Activated B cell treated with CpG ODN at 0.5 μM for 24 hours (primary cell): ENCODE measurements at regions not wholly inside any gene's neighbourhood (a gene's known extent, or its start where the extent isn't known, plus 50 kb on each side); places are given as distances from the start of the nearest gene placed in this dataset.
"Not testable (repeated sequence)": the region's sequence is repeated elsewhere in the genome, so short reads cannot be mapped to it uniquely, and the experiment has no call there.

Experiments used
- ATAC-seq: fragments of 200-7000 bp; cut with Tn5 transposase; one replicate; pipeline ENCODE4 v1.10.0; 2021; ENCODE audit warnings: low read depth, mild to moderate bottlenecking, moderate library complexity
- CTCF ChIA-PET: fragments of 350-600 bp; sonication (Branson Sonifier 250); formaldehyde crosslinking; loops from one replicate; lab custom pipeline; 2021; ENCODE audit warnings: antibody characterized with exemption; lab: Charles Lee
- POLR2A ChIA-PET: fragments of 350-600 bp; sonication (Branson Sonifier 250); formaldehyde crosslinking; loops from one replicate; lab custom pipeline; 2021; ENCODE audit warnings: antibody characterized with exemption; lab: Charles Lee
- DNase-seq: peaks from one replicate; pipeline ENCODE4 v3.0.0; 2022
- H3K27ac Mint-ChIP-seq: one replicate; pipeline ENCODE4 v1.8.0; 2020; ENCODE audit warnings: mixed read lengths
- H3K27me3 Mint-ChIP-seq: one replicate; pipeline ENCODE4 v1.8.0; 2021; ENCODE audit warnings: mixed read lengths
- H3K36me3 Mint-ChIP-seq: one replicate; pipeline ENCODE4 v1.8.0; 2021; ENCODE audit warnings: low read depth, mixed read lengths
- H3K4me1 Mint-ChIP-seq: one replicate; pipeline ENCODE4 v1.8.0; 2021; ENCODE audit warnings: mixed read lengths
- H3K4me3 Mint-ChIP-seq: one replicate; pipeline ENCODE4 v1.8.0; 2020; ENCODE audit warnings: mild to moderate bottlenecking, mixed read lengths
- H3K9me3 Mint-ChIP-seq: one replicate; pipeline ENCODE4 v1.8.0; 2020; ENCODE audit warnings: mixed read lengths
- CTCF ChIP-seq: fragments of 200-600 bp; IDR thresholded peaks from one replicate; pipeline ENCODE4 v1.8.0; 2022; ENCODE audit warnings: antibody characterized with exemption, mild to moderate bottlenecking
- intact Hi-C: fragments of 100-400 bp; cut with micrococcal nuclease; formaldehyde crosslinking; loops from one replicate; pipeline ENCODE4 v1.15.1; 2024

GRCh38 chr7:27000496-27000895 is 95.3 kb downstream of the HOXA1 start:
- no peaks in the 10 kb centered on the region for H3K36me3 Mint-ChIP-seq
- peaks cover 2% of the 10 kb centered on the region for H3K9me3 Mint-ChIP-seq
- no peaks in the 10 kb centered on the region for H3K4me1 Mint-ChIP-seq
- H3K27me3 Mint-ChIP-seq, result peaks cover 4% of the 10 kb centered on the region
- TF ChIP-seq CTCF, result no peak
- H3K27ac Mint-ChIP-seq, result no peak overlapping the region
- CTCF ChIA-PET, result no interaction called here
- intact Hi-C loops, result no loop called here
- no peak for ATAC-seq
- DNase-seq, result no peak
- POLR2A ChIA-PET, result no interaction called here
- H3K4me3 Mint-ChIP-seq, result no peak overlapping the region

GRCh38 chr7:26998284-26998683 is 97.5 kb downstream of the HOXA1 start:
- H3K4me3 Mint-ChIP-seq, H3K27me3 Mint-ChIP-seq, H3K4me1 Mint-ChIP-seq, intact Hi-C loops, POLR2A ChIA-PET, CTCF ChIA-PET, H3K36me3 Mint-ChIP-seq, H3K9me3 Mint-ChIP-seq, H3K27ac Mint-ChIP-seq, ATAC-seq, DNase-seq: not testable (repeated sequence)

GRCh38 chr7:26995666-26996065 is 100.1 kb downstream of the HOXA1 start:
- Mint-ChIP-seq H3K27ac (no peak overlapping the region), H3K36me3 (no peaks in the 10 kb centered on the region), H3K9me3 (no peaks in the 10 kb centered on the region), H3K4me1 (no peaks in the 10 kb centered on the region), H3K27me3 (peaks cover 6% of the 10 kb centered on the region), H3K4me3 (no peak overlapping the region)
- intact Hi-C loops, result no loop called here
- DNase-seq, result no peak
- TF ChIP-seq CTCF, result no peak
- POLR2A ChIA-PET, result no interaction called here
- no peak for ATAC-seq
- CTCF ChIA-PET, result no interaction called here

- intact Hi-C loops, result no loop called here
- H3K36me3 Mint-ChIP-seq, result no peaks in the 10 kb centered on the region
- H3K4me3 Mint-ChIP-seq, result no peak overlapping the region
- ChIA-PET POLR2A (interaction anchor here (0.5 kb wide), 1 partner anchor 86 kb away, joined by 9 read pairs; no protein-coding TSS in a partner anchor), CTCF (no interaction called here)
- H3K27me3 Mint-ChIP-seq, result peaks cover 6% of the 10 kb centered on the region
- no peaks in the 10 kb centered on the region for H3K9me3 Mint-ChIP-seq
- no peak for TF ChIP-seq CTCF
- DNase-seq (no peak), ATAC-seq (no peak)
- no peak overlapping the region for H3K27ac Mint-ChIP-seq
- H3K4me1 Mint-ChIP-seq, result no peaks in the 10 kb centered on the region
Measured at GRCh38 chr7:26993816-26994810, 101.7 kb downstream of the HOXA1 start.

GRCh38 chr7:26992670-26993069 is 103.1 kb downstream of the HOXA1 start:
- DNase-seq (no peak), ATAC-seq (no peak)
- H3K4me1 Mint-ChIP-seq, result no peaks in the 10 kb centered on the region
- ChIA-PET POLR2A (no interaction called here), CTCF (no interaction called here)
- intact Hi-C loops, result no loop called here
- peaks cover 6% of the 10 kb centered on the region for H3K27me3 Mint-ChIP-seq
- H3K4me3 Mint-ChIP-seq, result no peak overlapping the region
- no peaks in the 10 kb centered on the region for H3K9me3 Mint-ChIP-seq
- no peaks in the 10 kb centered on the region for H3K36me3 Mint-ChIP-seq
- no peak for TF ChIP-seq CTCF
- no peak overlapping the region for H3K27ac Mint-ChIP-seq
